ENCODE measurements at regions not wholly inside any gene's neighbourhood (a gene's known extent, or its start where the extent isn't known, plus 50 kb on each side); places are given as distances from the start of the nearest gene placed in this dataset.

DNA sequence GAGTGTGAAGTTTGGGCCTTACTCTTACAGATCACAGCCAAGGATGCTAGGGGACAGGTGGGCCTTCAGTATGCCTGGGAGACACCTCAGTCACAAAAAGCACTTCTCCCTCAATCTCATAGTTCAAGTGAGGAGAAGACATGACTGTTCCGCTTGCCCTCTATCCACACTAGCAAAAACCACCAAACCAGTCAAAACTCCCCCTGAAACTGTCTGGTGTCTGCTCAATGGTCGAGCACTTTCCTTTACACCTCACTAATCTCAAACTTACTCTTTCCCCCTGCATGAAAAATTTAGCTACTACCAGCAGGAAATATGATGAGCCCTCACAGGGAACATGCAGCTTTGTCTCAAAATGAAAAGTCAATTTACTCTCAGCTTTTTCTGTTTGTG is 232.2 kb downstream of the TRIB2 start:
- Histone ChIP-seq H3K9me3 (no peaks in the 10 kb centered on the region), H3K27me3 (peaks cover 0 to 3% (median 0%) of the 10 kb centered on the region in 3 donors), H3K36me3 (no peaks in the 10 kb centered on the region), H3K4me3 (no peak overlapping the region), H3K4me1 (no peaks in the 10 kb centered on the region), H3K27ac (no peak overlapping the region)
- intact Hi-C loops (cut with DNase I; ENCODE audit: low total_unique reads) = no loop called here
- DNase-seq (no peak), ATAC-seq (no peak)
- no peak for TF ChIP-seq POLR2A (IDR thresholded peaks at IDR 0.05)
- TF ChIP-seq, protein P1, sequence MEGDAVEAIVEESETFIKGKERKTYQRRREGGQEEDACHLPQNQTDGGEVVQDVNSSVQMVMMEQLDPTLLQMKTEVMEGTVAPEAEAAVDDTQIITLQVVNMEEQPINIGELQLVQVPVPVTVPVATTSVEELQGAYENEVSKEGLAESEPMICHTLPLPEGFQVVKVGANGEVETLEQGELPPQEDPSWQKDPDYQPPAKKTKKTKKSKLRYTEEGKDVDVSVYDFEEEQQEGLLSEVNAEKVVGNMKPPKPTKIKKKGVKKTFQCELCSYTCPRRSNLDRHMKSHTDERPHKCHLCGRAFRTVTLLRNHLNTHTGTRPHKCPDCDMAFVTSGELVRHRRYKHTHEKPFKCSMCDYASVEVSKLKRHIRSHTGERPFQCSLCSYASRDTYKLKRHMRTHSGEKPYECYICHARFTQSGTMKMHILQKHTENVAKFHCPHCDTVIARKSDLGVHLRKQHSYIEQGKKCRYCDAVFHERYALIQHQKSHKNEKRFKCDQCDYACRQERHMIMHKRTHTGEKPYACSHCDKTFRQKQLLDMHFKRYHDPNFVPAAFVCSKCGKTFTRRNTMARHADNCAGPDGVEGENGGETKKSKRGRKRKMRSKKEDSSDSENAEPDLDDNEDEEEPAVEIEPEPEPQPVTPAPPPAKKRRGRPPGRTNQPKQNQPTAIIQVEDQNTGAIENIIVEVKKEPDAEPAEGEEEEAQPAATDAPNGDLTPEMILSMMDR (IDR thresholded peaks at IDR 0.05 in 4 of 5, conservative IDR thresholded peaks at IDR 0.05 in 1 of 5) = no peak
- in situ Hi-C loops (cut with MboI; ENCODE audit: low sequenced_read_pairs in 4 of 4) = no loop called here

DNA sequence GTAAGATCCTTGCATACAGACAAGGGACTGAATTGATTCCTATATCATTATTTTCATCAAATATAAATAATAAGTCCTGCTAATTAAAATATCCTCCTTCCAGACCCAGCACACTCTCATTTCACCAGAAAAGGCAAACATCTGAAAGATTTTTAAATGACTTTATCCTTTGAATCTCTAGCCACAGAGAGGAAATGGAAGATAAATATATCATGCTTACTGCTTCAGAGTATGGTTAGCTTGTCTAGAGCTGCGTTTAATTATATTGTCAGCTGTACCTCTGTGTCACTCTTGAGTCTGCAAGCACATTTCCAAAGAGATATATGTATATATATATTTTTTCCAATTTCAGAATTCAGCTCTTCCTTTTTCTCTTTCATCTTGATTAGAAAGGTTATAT is 232.7 kb downstream of the TRIB2 start:
- no peak overlapping the region for H3K27ac ChIP-seq

DNA sequence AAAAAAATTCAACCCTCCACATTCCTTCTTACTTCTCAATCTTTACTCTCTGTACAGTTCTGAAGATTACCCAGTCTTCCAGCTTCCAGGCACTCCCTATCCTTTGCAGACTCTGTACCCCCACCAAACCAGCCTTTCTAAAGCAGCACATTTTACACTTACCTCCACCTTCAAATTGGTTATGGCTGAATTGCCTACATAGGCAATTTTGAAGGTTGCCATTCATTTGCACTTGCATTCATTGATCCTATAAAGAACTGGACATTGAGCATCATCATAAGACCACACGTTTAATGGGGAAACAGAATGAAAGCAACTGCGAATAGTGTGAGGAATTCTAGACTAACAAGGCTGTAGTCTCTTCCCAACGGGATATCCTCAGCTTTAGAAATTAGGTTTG is 233.4 kb downstream of the TRIB2 start:
- intact Hi-C loops (cut with DNase I; ENCODE audit: low total_unique reads) = no loop called here

More for the DNA sequence above, 232.7 kb downstream of the TRIB2 start:
- no peak for ATAC-seq
- no peak for DNase-seq
- Histone ChIP-seq H3K4me1 (no peaks in the 10 kb centered on the region), H3K9me3 (no peaks in the 10 kb centered on the region), H3K4me3 (no peak overlapping the region), H3K36me3 (no peaks in the 10 kb centered on the region), H3K27me3 (peaks cover 0 to 3% (median 0%) of the 10 kb centered on the region in 3 donors)
- in situ Hi-C loops (cut with MboI; ENCODE audit: low sequenced_read_pairs in 4 of 4) = no loop called here
- TF ChIP-seq, protein P1 (IDR thresholded peaks at IDR 0.05 in 4 of 5, conservative IDR thresholded peaks at IDR 0.05 in 1 of 5) = no peak
- TF ChIP-seq POLR2A (IDR thresholded peaks at IDR 0.05) = no peak
- intact Hi-C loops (cut with DNase I; ENCODE audit: low total_unique reads) = no loop called here

DNA sequence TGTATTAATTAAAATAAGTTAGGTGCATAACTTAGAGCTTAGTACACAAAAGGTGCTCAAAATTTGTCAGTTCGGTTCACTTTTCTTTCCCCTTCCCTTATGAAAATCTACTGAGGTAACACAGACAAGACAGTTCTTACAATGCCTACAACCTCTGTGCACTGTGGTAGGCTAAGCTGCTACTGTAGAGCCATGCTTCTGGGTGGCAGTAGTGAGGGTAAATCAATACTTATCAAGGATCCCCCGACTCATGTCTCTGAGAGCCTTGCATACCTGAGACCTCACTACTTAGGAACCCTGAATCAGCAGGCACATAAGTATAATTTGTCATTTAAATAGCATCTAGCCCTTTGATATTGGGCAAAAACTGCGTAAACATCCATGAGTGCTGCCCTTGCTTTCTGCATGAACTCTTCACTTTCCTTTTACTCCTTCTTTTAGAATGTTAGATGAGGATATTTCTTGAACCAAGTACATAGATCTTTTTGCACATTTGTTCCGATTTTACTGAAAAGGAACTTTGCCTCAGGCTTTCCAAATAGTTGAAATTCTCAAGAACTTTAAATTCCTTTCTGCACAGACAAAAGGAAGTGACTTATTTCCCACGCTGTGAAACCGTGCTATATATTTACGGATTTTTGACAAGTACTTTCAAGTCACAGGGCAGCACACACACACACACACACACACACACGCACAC is 234.4 kb downstream of the TRIB2 start:
- intact Hi-C loops (cut with DNase I; ENCODE audit: low total_unique reads) = no loop called here
- Histone ChIP-seq H3K4me3 (no peak overlapping the region), H3K27me3 (peaks cover 0 to 3% (median 0%) of the 10 kb centered on the region in 3 donors), H3K9me3 (no peaks in the 10 kb centered on the region), H3K4me1 (no peaks in the 10 kb centered on the region), H3K36me3 (no peaks in the 10 kb centered on the region), H3K27ac (no peak overlapping the region)
- ATAC-seq (no peak), DNase-seq (no peak)
- in situ Hi-C loops (cut with MboI; ENCODE audit: low sequenced_read_pairs in 4 of 4) = no loop called here
- TF ChIP-seq, protein P1 (IDR thresholded peaks at IDR 0.05 in 4 of 5, conservative IDR thresholded peaks at IDR 0.05 in 1 of 5) = no peak
- no peak for TF ChIP-seq POLR2A (IDR thresholded peaks at IDR 0.05)

More for the DNA sequence above, 233.4 kb downstream of the TRIB2 start:
- Histone ChIP-seq H3K9me3 (no peaks in the 10 kb centered on the region), H3K27me3 (peaks cover 0 to 3% (median 0%) of the 10 kb centered on the region in 3 donors), H3K27ac (no peak overlapping the region), H3K4me3 (no peak overlapping the region), H3K36me3 (no peaks in the 10 kb centered on the region), H3K4me1 (no peaks in the 10 kb centered on the region)
- in situ Hi-C loops (cut with MboI; ENCODE audit: low sequenced_read_pairs in 4 of 4) = no loop called here
- DNase-seq = no peak
- no peak for ATAC-seq
- TF ChIP-seq, protein P1 (IDR thresholded peaks at IDR 0.05 in 4 of 5, conservative IDR thresholded peaks at IDR 0.05 in 1 of 5) = no peak
- TF ChIP-seq POLR2A (IDR thresholded peaks at IDR 0.05) = no peak

DNA sequence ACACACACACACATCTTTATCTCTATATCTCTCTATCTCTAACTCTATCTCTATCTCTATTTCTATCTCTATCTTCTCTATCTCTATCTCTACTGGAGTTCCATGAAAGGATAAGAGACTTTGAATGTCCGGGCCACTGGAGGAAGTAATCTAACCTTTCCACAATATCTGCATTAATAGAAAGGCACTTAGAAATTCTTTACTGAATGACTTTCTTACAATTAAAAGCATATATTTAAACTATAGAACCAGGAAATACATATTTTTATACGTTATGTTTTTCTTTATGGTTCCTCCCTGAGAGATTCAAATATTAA is 234.9 kb downstream of the TRIB2 start:
- Histone ChIP-seq H3K9me3 (no peaks in the 10 kb centered on the region), H3K4me1 (no peaks in the 10 kb centered on the region), H3K4me3 (no peak overlapping the region), H3K27ac (no peak overlapping the region), H3K36me3 (no peaks in the 10 kb centered on the region), H3K27me3 (peaks cover 0 to 3% (median 0%) of the 10 kb centered on the region in 3 donors)
- in situ Hi-C loops (cut with MboI; ENCODE audit: low sequenced_read_pairs in 4 of 4) (no loop called here), intact Hi-C loops (cut with DNase I; ENCODE audit: low total_unique reads) (no loop called here)
- TF ChIP-seq POLR2A (IDR thresholded peaks at IDR 0.05) = no peak
- ATAC-seq (no peak), DNase-seq (no peak)

Measured in gastrocnemius medialis (tissue), 4 donors.